HFFc6 (cell line): ENCODE measurements at regions not wholly inside any gene's neighbourhood (a gene's known extent, or its start where the extent isn't known, plus 50 kb on each side); places are given as distances from the start of the nearest gene placed in this dataset.
"Not testable (repeated sequence)": the region's sequence is repeated elsewhere in the genome, so short reads cannot be mapped to it uniquely, and the experiment has no call there.

Experiments used
- DNase-seq: peaks from one replicate; pipeline ENCODE4 v3.0.0-alpha.2; 2018
- H3K27ac Mint-ChIP-seq: 2 replicates; pipeline ENCODE4 v1.8.0; 2020; ENCODE audit warnings: mild to moderate bottlenecking, mixed read lengths
- H3K27me3 Mint-ChIP-seq: 2 replicates; pipeline ENCODE4 v1.8.0; 2021; ENCODE audit warnings: mild to moderate bottlenecking, moderate library complexity, mixed read lengths; ENCODE audit not compliant: insufficient read depth
- H3K36me3 Mint-ChIP-seq: 2 replicates; pipeline ENCODE4 v1.8.0; 2021; ENCODE audit warnings: low read depth, mixed read lengths
- H3K4me1 Mint-ChIP-seq: 2 replicates; pipeline ENCODE4 v1.8.0; 2020; ENCODE audit warnings: low read depth, mixed read lengths
- H3K4me3 Mint-ChIP-seq: 2 replicates; pipeline ENCODE4 v1.8.0; 2020; ENCODE audit warnings: mild to moderate bottlenecking, moderate library complexity, mixed read lengths
- H3K9me3 Mint-ChIP-seq: 2 replicates; pipeline ENCODE4 v1.8.0; 2020; ENCODE audit warnings: mild to moderate bottlenecking, mixed read lengths
- TF ChIP-seq, protein P1 (sequence below): fragments of 200-600 bp; sonication (generic); IDR thresholded peaks from 2 replicates; pipeline ENCODE4 v1.5.0; 2021; ENCODE audit warnings: antibody characterized with exemption, mild to moderate bottlenecking

GRCh38 chr15:99796940-99797870 lies 64.0 kb upstream of the LYSMD4 start:
- TF ChIP-seq, protein P1, sequence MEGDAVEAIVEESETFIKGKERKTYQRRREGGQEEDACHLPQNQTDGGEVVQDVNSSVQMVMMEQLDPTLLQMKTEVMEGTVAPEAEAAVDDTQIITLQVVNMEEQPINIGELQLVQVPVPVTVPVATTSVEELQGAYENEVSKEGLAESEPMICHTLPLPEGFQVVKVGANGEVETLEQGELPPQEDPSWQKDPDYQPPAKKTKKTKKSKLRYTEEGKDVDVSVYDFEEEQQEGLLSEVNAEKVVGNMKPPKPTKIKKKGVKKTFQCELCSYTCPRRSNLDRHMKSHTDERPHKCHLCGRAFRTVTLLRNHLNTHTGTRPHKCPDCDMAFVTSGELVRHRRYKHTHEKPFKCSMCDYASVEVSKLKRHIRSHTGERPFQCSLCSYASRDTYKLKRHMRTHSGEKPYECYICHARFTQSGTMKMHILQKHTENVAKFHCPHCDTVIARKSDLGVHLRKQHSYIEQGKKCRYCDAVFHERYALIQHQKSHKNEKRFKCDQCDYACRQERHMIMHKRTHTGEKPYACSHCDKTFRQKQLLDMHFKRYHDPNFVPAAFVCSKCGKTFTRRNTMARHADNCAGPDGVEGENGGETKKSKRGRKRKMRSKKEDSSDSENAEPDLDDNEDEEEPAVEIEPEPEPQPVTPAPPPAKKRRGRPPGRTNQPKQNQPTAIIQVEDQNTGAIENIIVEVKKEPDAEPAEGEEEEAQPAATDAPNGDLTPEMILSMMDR = peak; percentile 44
- H3K27me3 Mint-ChIP-seq, H3K4me3 Mint-ChIP-seq, H3K36me3 Mint-ChIP-seq, H3K9me3 Mint-ChIP-seq, H3K4me1 Mint-ChIP-seq, H3K27ac Mint-ChIP-seq, DNase-seq: not testable (repeated sequence)

DNA sequence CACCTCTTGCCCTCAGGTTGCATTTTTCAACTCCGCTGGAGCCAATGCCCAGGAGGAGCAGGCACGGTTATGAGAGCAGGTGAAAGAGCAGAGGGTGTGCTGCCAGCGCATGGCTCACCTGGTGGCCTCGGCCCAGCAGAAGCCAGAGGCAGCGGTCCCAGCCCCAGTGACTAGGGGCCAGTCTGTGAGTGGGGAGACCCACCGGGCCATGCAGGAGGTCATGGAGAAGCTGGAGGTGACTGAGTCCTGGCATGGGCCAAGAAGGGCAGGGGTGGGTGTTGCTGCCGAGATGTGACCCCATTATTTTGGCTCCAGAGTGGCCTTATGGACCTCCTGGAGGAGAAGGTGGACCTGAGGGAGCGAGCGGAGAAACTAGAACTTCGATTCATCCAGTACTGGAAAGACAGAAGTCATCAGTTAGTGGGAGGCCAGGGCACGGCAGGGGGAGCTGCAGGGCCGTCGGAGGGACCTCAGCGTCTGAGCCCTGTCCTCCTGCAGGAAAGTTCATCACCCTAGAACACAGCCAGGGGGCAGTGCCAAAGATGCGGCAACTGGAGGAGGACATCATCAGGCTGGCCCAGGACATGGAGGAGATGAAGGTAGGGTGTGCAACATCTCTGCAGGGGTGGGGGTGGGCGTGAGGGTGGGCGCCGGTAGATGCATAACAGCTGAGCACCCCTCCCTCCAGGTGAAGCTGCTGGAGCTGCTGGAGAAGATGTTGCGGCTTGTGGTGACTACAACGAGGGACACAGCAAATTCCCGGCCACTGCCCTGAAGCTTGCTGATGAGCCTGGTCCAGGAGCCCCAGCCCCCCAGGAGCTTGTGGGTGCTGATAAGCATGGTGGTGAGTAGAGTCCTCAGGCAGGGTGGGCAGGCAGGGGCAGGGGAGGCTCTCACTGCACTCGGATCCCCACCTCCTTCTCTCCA lies 58.9 kb upstream of the LYSMD4 start:
- H3K9me3 Mint-ChIP-seq, DNase-seq, H3K36me3 Mint-ChIP-seq, H3K27me3 Mint-ChIP-seq, H3K27ac Mint-ChIP-seq, H3K4me3 Mint-ChIP-seq, H3K4me1 Mint-ChIP-seq: not testable (repeated sequence)

- H3K27ac Mint-ChIP-seq, DNase-seq, H3K4me1 Mint-ChIP-seq, H3K36me3 Mint-ChIP-seq, H3K9me3 Mint-ChIP-seq, H3K4me3 Mint-ChIP-seq, H3K27me3 Mint-ChIP-seq: not testable (repeated sequence)
These were observed 57.5 kb upstream of the LYSMD4 start for GRCh38 chr15:99790751-99791150.

DNA sequence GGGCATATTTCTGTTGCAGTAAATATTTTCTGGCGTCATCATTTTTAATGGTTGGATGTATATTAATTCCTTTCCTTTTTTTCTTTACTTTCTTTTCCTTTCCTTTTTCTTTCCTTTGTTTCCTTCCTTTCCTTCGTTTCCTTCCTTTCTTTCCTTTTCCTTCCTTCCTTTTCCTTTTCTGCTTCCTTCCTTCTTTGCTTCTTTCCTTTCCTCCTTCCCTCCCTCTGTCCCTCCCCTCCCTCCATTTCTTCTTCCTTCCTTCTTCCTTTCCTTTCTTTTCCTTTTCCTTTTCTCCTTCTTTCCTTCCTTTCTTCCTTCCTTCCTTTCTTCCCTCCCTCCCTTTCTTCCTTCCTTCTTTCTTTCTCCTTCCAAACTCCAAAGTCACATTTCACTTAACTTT lies 54.9 kb upstream of the LYSMD4 start:
- Mint-ChIP-seq H3K4me1 (no peaks in the 10 kb centered on the region), H3K9me3 (no peaks in the 10 kb centered on the region), H3K36me3 (no peaks in the 10 kb centered on the region), H3K27me3 (peaks cover 5% of the 10 kb centered on the region), H3K4me3 (no peak overlapping the region), H3K27ac (no peak overlapping the region)
- no peak for DNase-seq
- TF ChIP-seq, protein P1 = no peak

DNA sequence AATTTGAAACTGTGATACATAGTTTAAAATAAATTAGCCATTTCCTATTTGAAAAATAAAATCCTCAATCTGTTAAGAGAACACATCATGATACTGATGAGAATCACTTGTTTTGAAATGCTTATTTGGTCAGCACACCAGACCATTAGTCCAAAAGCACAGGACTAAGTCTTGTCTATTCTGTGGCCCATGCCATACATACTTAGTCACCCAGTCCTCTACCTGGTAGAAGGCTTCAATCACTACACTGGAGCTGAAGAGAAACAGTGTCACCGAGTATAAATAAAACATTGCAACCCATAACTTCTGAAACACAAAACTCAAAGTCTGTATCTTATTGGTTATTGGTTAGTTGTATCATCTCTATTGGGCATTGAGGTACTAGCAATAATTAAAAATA lies 51.6 kb upstream of the LYSMD4 start:
- H3K9me3 Mint-ChIP-seq, H3K27me3 Mint-ChIP-seq, DNase-seq, H3K4me3 Mint-ChIP-seq, H3K36me3 Mint-ChIP-seq, H3K27ac Mint-ChIP-seq, H3K4me1 Mint-ChIP-seq: not testable (repeated sequence)

DNA sequence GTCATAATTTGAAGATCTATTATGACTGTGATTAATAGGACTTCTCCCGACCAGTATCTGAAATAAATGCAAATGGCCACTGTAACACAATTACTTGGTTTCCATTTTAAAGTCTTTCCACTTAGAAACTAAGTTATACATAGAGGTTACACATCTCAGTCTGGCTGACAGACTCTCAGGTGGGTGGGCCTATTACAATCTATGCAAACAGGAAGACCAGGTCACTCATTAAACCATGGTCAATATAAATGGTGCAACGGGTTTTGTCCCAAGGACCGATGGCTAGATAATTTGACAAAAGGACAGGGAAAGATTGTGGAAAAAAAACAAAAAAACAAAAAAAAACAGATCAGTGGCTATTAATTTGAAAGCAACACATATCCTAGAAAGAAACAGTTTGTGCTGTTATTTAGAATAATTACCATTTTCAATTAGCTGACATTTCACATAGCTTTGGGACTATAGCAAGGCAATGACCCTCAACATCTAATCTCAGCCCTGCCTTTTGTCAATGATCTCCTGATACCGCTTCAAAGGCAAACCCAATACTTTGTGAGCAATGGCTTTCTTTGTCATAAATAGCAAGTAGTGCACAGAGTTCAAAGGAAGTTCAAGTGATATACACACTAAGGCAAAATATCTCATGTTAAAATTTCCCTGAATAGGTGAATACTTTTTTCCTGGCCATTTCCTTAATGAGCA lies 50.8 kb upstream of the LYSMD4 start:
- not testable (repeated sequence) for H3K4me1 Mint-ChIP-seq, H3K36me3 Mint-ChIP-seq, H3K9me3 Mint-ChIP-seq, H3K27ac Mint-ChIP-seq, DNase-seq, H3K4me3 Mint-ChIP-seq, H3K27me3 Mint-ChIP-seq
